ENCODE measurements at regions not wholly inside any gene's neighbourhood (a gene's known extent, or its start where the extent isn't known, plus 50 kb on each side); places are given as distances from the start of the nearest gene placed in this dataset.
A peak's percentile ranks its signal among the peaks of the same experiment; 100 is the strongest.

DNA sequence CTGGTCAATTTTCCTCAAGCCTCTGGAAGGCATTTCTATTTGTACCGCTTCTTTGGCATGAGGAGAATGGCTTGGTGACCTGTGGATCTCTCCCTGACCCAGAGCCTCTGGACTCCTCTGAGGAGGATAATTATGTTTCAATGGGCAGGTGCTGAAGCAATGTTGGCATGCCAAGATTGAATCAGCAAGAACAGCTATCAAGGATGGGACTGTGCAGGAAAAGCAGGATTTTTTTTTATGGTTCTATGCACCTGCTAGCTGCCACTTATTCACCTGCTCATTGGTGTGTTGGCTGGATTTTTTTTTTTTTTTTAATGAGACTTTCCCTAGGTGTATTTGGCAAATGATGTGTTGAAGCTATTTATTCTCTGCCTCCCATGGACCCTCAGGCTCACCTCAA, 821.2 kb downstream of the RPA4 start:
- H3K4me3 ChIP-seq (ENCODE audit: low read depth, low read length): no peak overlapping the region
- no peak overlapping the region for H3K27ac ChIP-seq (ENCODE audit: low read depth, low read length)
- H3K9me3 ChIP-seq (ENCODE audit: control insufficient read depth, insufficient read depth, low read length): no peaks in the 10 kb centered on the region
- no peaks in the 10 kb centered on the region for H3K4me1 ChIP-seq (ENCODE audit: control insufficient read depth, insufficient read depth, low read length)
- H3K27me3 ChIP-seq (ENCODE audit: control insufficient read depth, insufficient read depth, low read length): no peaks in the 10 kb centered on the region
- H3K9ac ChIP-seq (ENCODE audit: low read depth, low read length): no peak overlapping the region
- H3K36me3 ChIP-seq (ENCODE audit: control insufficient read depth, insufficient read depth, low read length): no peaks in the 10 kb centered on the region

DNA sequence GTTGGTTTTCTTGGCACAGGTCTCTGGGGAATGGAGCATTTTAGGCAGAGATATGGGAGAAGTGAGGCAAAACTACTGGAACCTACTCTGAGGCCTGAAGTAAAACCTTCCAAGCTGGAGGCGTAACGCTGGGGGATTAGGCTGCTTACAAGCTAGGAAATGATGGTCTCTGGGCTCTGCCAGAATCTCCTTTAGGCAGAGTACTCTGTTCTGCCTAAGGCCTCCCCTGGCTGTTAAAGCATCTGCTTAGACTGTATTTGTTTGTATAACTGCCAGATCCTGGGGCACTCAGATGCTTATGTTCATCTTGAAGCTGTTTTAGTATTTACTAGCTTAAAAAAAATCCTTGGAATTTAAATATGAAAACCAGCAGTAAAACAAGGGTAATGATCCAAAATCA, 822.2 kb downstream of the RPA4 start:
- no peaks in the 10 kb centered on the region for H3K9me3 ChIP-seq (ENCODE audit: control insufficient read depth, insufficient read depth, low read length)
- H3K36me3 ChIP-seq (ENCODE audit: control insufficient read depth, insufficient read depth, low read length): no peaks in the 10 kb centered on the region
- H3K27ac ChIP-seq (ENCODE audit: low read depth, low read length): no peak overlapping the region
- no peak overlapping the region for H3K4me3 ChIP-seq (ENCODE audit: low read depth, low read length)
- H3K9ac ChIP-seq (ENCODE audit: low read depth, low read length): no peak overlapping the region
- no peaks in the 10 kb centered on the region for H3K27me3 ChIP-seq (ENCODE audit: control insufficient read depth, insufficient read depth, low read length)
- H3K4me1 ChIP-seq (ENCODE audit: control insufficient read depth, insufficient read depth, low read length): no peaks in the 10 kb centered on the region

- no peak overlapping the region for H3K4me3 ChIP-seq (ENCODE audit: low read depth, low read length)
- H3K4me1 ChIP-seq (ENCODE audit: control insufficient read depth, insufficient read depth, low read length): no peaks in the 10 kb centered on the region
These were observed 830.4 kb downstream of the RPA4 start for GRCh38 chrX:97714072-97714471.

GRCh38 chrX:97728215-97728614, 844.5 kb downstream of the RPA4 start:
- Histone ChIP-seq H3K9me3 (ENCODE audit: control insufficient read depth, insufficient read depth, low read length) (no peaks in the 10 kb centered on the region), H3K4me1 (ENCODE audit: control insufficient read depth, insufficient read depth, low read length) (peaks cover 7% of the 10 kb centered on the region; the same call in 1 of the 2 replicates), H3K36me3 (ENCODE audit: control insufficient read depth, insufficient read depth, low read length) (no peaks in the 10 kb centered on the region), H3K4me3 (ENCODE audit: low read depth, low read length) (no peak overlapping the region), H3K9ac (ENCODE audit: low read depth, low read length) (no peak overlapping the region), H3K27me3 (ENCODE audit: control insufficient read depth, insufficient read depth, low read length) (no peaks in the 10 kb centered on the region), H3K27ac (ENCODE audit: low read depth, low read length) (no peak overlapping the region)

More at GRCh38 chrX:97714072-97714471, 830.4 kb downstream of the RPA4 start:
- Histone ChIP-seq H3K36me3 (ENCODE audit: control insufficient read depth, insufficient read depth, low read length) (no peaks in the 10 kb centered on the region), H3K9me3 (ENCODE audit: control insufficient read depth, insufficient read depth, low read length) (no peaks in the 10 kb centered on the region), H3K27ac (ENCODE audit: low read depth, low read length) (no peak overlapping the region), H3K9ac (ENCODE audit: low read depth, low read length) (no peak overlapping the region), H3K27me3 (ENCODE audit: control insufficient read depth, insufficient read depth, low read length) (no peaks in the 10 kb centered on the region)

DNA sequence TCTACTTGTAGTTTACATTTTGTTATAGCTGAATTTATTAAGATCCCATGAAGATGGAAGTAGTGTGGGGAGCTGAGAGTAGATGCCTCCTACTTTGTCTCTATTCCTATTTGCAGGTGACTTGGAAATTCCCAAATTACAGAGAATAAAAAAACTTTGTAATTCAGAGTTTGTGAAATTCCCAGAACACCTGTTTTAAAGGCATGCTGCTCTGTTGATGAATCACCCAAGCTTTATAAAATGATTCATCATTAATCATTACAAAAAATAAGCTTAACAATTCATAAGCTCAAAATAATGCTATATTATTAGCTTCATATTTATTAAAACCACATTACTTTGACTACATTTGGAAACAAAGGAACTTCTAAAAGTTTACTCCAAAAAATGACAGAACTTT, 856.3 kb downstream of the RPA4 start:
- Histone ChIP-seq H3K9me3 (ENCODE audit: control insufficient read depth, insufficient read depth, low read length) (no peaks in the 10 kb centered on the region; the same call in 1 of the 2 replicates), H3K36me3 (ENCODE audit: control insufficient read depth, insufficient read depth, low read length) (no peaks in the 10 kb centered on the region), H3K4me3 (ENCODE audit: low read depth, low read length) (no peak overlapping the region), H3K4me1 (ENCODE audit: control insufficient read depth, insufficient read depth, low read length) (no peaks in the 10 kb centered on the region), H3K27me3 (ENCODE audit: control insufficient read depth, insufficient read depth, low read length) (no peaks in the 10 kb centered on the region), H3K27ac (ENCODE audit: low read depth, low read length) (no peak overlapping the region), H3K9ac (ENCODE audit: low read depth, low read length) (no peak overlapping the region)

DNA sequence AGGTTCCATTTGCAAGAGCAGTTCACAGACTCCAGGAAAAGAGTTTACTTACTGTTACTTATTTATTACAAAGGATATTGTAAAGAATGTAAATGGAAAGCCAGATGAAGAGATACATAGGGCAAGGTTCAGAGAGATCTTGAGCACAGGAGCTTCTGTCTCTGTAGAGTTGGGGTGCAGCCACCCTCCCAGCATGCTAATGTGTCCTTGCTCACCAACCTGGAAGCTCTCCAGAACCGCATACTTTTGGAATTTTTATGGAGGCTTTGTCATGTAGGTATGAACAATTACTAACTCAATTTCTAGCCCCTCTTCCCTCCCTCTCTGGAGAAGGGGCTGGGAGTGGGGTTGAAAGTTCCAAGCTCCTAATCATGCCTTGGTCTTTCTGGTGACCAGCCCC, 857.2 kb downstream of the RPA4 start:
- no peak overlapping the region for H3K9ac ChIP-seq (ENCODE audit: low read depth, low read length)
- no peaks in the 10 kb centered on the region for H3K27me3 ChIP-seq (ENCODE audit: control insufficient read depth, insufficient read depth, low read length)
- H3K4me1 ChIP-seq (ENCODE audit: control insufficient read depth, insufficient read depth, low read length): no peaks in the 10 kb centered on the region
- H3K27ac ChIP-seq (ENCODE audit: low read depth, low read length): no peak overlapping the region
- H3K9me3 ChIP-seq (ENCODE audit: control insufficient read depth, insufficient read depth, low read length): no peaks in the 10 kb centered on the region; the same call in 1 of the 2 replicates
- no peak overlapping the region for H3K4me3 ChIP-seq (ENCODE audit: low read depth, low read length)
- no peaks in the 10 kb centered on the region for H3K36me3 ChIP-seq (ENCODE audit: control insufficient read depth, insufficient read depth, low read length)

DNA sequence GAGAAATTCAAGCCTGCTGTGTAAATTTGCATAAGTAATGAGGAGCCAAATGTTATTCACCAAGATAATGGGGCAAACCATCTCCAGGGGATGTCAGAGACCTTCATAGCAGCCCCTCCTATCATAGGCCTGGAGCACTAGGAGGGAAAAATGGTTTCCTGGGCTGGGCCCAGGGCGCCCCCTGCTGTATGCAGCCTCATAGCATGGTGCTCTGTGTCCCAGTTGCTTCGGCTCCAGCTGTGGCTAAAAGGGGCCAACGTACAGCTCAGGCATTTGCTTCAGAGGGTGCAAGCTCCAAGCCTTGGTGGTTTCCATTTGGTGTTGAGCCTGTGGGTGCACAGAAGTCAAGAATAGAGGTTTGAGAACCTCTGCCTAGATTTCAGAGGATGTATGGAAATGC, 859.3 kb downstream of the RPA4 start:
- no peak overlapping the region for H3K4me3 ChIP-seq (ENCODE audit: low read depth, low read length)
- H3K27ac ChIP-seq (ENCODE audit: low read depth, low read length): no peak overlapping the region
- no peaks in the 10 kb centered on the region for H3K27me3 ChIP-seq (ENCODE audit: control insufficient read depth, insufficient read depth, low read length)
- H3K4me1 ChIP-seq (ENCODE audit: control insufficient read depth, insufficient read depth, low read length): no peaks in the 10 kb centered on the region
- no peaks in the 10 kb centered on the region; the same call in 1 of the 2 replicates for H3K9me3 ChIP-seq (ENCODE audit: control insufficient read depth, insufficient read depth, low read length)
- H3K9ac ChIP-seq (ENCODE audit: low read depth, low read length): no peak overlapping the region
- H3K36me3 ChIP-seq (ENCODE audit: control insufficient read depth, insufficient read depth, low read length): no peaks in the 10 kb centered on the region

GRCh38 chrX:97747346-97747745, 863.6 kb downstream of the RPA4 start:
- no peak overlapping the region for H3K27ac ChIP-seq (ENCODE audit: low read depth, low read length)
- H3K9ac ChIP-seq (ENCODE audit: low read depth, low read length): no peak overlapping the region
- H3K9me3 ChIP-seq (ENCODE audit: control insufficient read depth, insufficient read depth, low read length): no peaks in the 10 kb centered on the region; the same call in 1 of the 2 replicates
- no peaks in the 10 kb centered on the region for H3K4me1 ChIP-seq (ENCODE audit: control insufficient read depth, insufficient read depth, low read length)
- H3K4me3 ChIP-seq (ENCODE audit: low read depth, low read length): no peak overlapping the region
- no peaks in the 10 kb centered on the region for H3K36me3 ChIP-seq (ENCODE audit: control insufficient read depth, insufficient read depth, low read length)
- no peaks in the 10 kb centered on the region for H3K27me3 ChIP-seq (ENCODE audit: control insufficient read depth, insufficient read depth, low read length)

GRCh38 chrX:97751016-97751415, 867.3 kb downstream of the RPA4 start:
- H3K4me1 ChIP-seq (ENCODE audit: control insufficient read depth, insufficient read depth, low read length): no peaks in the 10 kb centered on the region
- H3K9me3 ChIP-seq (ENCODE audit: control insufficient read depth, insufficient read depth, low read length): no peaks in the 10 kb centered on the region
- H3K36me3 ChIP-seq (ENCODE audit: control insufficient read depth, insufficient read depth, low read length): no peaks in the 10 kb centered on the region
- H3K27me3 ChIP-seq (ENCODE audit: control insufficient read depth, insufficient read depth, low read length): no peaks in the 10 kb centered on the region
- no peak overlapping the region for H3K4me3 ChIP-seq (ENCODE audit: low read depth, low read length)
- no peak overlapping the region for H3K9ac ChIP-seq (ENCODE audit: low read depth, low read length)
- H3K27ac ChIP-seq (ENCODE audit: low read depth, low read length): no peak overlapping the region

DNA sequence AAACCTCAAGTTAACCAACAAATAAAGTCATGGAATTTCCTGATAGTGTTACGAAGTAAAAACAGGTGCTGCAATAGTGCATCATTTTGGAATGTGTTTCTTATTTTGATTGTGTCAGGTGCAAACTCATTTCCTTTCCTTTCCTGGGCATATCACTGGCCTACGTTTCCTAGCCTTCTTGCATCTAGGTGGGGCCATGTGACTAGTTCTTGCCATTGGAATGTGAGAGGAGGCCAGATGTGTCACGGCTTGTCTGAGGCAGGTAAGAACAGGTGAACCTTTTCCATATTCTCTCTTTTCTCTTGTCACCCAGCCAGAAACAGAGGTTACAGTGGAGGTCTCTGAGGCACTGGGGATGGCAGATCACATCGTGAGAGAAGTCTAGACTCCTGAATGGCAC, 868.0 kb downstream of the RPA4 start:
- no peaks in the 10 kb centered on the region for H3K4me1 ChIP-seq (ENCODE audit: control insufficient read depth, insufficient read depth, low read length)
- no peak overlapping the region for H3K27ac ChIP-seq (ENCODE audit: low read depth, low read length)
- H3K9ac ChIP-seq (ENCODE audit: low read depth, low read length): no peak overlapping the region
- no peaks in the 10 kb centered on the region for H3K9me3 ChIP-seq (ENCODE audit: control insufficient read depth, insufficient read depth, low read length)
- no peaks in the 10 kb centered on the region for H3K27me3 ChIP-seq (ENCODE audit: control insufficient read depth, insufficient read depth, low read length)
- no peak overlapping the region for H3K4me3 ChIP-seq (ENCODE audit: low read depth, low read length)
- no peaks in the 10 kb centered on the region for H3K36me3 ChIP-seq (ENCODE audit: control insufficient read depth, insufficient read depth, low read length)

- Histone ChIP-seq H3K4me3 (ENCODE audit: low read depth, low read length) (no peak overlapping the region), H3K9me3 (ENCODE audit: control insufficient read depth, insufficient read depth, low read length) (no peaks in the 10 kb centered on the region), H3K36me3 (ENCODE audit: control insufficient read depth, insufficient read depth, low read length) (no peaks in the 10 kb centered on the region), H3K27ac (ENCODE audit: low read depth, low read length) (no peak overlapping the region), H3K9ac (ENCODE audit: low read depth, low read length) (no peak overlapping the region), H3K27me3 (ENCODE audit: control insufficient read depth, insufficient read depth, low read length) (no peaks in the 10 kb centered on the region), H3K4me1 (ENCODE audit: control insufficient read depth, insufficient read depth, low read length) (peaks cover 2% of the 10 kb centered on the region; the same call in 1 of the 2 replicates)
These were observed 873.2 kb downstream of the RPA4 start for GRCh38 chrX:97756879-97757278.

GRCh38 chrX:97763391-97763790, 879.7 kb downstream of the RPA4 start:
- peak overlapping the region; percentile 10; the same call in 1 of the 2 replicates for H3K4me3 ChIP-seq (ENCODE audit: low read depth, low read length)
- no peak overlapping the region for H3K9ac ChIP-seq (ENCODE audit: low read depth, low read length)
- H3K36me3 ChIP-seq (ENCODE audit: control insufficient read depth, insufficient read depth, low read length): no peaks in the 10 kb centered on the region
- peak overlapping the region; percentile 53 for H3K27ac ChIP-seq (ENCODE audit: low read depth, low read length)
- H3K27me3 ChIP-seq (ENCODE audit: control insufficient read depth, insufficient read depth, low read length): no peaks in the 10 kb centered on the region
- no peaks in the 10 kb centered on the region for H3K9me3 ChIP-seq (ENCODE audit: control insufficient read depth, insufficient read depth, low read length)
- peaks cover 39% of the 10 kb centered on the region for H3K4me1 ChIP-seq (ENCODE audit: control insufficient read depth, insufficient read depth, low read length)
